ENCODE measurements at regions not wholly inside any gene's neighbourhood (a gene's known extent, or its start where the extent isn't known, plus 50 kb on each side); places are given as distances from the start of the nearest gene placed in this dataset.
"Not testable (repeated sequence)": the region's sequence is repeated elsewhere in the genome, so short reads cannot be mapped to it uniquely, and the experiment has no call there.

DNA sequence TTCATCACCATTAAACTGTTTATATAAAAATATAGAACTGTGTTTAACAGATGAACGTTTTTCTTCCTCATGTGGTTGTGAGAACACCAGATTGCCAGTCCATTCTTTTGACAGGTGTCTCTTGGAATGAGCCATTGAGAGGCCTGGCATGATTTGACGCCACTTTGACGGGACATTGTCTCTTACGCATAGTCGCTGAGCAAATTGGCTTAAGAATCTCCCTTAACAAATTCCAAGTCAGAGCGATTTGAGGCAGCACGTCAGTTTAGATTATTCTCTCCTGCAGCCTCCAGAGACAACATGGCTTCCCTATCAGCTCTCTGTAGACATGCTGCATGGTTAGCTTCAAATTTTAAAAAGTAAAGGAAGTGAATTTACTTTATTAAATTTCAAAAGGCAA is 510.7 kb upstream of the ACO1 start:
- no peak for DNase-seq (ENCODE audit: low read depth)
- no peak overlapping the region for H3K4me3 ChIP-seq (ENCODE audit: control insufficient read depth, low read depth, low read length)
- TF ChIP-seq, protein P1, sequence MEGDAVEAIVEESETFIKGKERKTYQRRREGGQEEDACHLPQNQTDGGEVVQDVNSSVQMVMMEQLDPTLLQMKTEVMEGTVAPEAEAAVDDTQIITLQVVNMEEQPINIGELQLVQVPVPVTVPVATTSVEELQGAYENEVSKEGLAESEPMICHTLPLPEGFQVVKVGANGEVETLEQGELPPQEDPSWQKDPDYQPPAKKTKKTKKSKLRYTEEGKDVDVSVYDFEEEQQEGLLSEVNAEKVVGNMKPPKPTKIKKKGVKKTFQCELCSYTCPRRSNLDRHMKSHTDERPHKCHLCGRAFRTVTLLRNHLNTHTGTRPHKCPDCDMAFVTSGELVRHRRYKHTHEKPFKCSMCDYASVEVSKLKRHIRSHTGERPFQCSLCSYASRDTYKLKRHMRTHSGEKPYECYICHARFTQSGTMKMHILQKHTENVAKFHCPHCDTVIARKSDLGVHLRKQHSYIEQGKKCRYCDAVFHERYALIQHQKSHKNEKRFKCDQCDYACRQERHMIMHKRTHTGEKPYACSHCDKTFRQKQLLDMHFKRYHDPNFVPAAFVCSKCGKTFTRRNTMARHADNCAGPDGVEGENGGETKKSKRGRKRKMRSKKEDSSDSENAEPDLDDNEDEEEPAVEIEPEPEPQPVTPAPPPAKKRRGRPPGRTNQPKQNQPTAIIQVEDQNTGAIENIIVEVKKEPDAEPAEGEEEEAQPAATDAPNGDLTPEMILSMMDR (conservative IDR thresholded peaks at IDR 0.05; ENCODE audit: control insufficient read depth, insufficient read depth, low read depth, low read length), result no peak

DNA sequence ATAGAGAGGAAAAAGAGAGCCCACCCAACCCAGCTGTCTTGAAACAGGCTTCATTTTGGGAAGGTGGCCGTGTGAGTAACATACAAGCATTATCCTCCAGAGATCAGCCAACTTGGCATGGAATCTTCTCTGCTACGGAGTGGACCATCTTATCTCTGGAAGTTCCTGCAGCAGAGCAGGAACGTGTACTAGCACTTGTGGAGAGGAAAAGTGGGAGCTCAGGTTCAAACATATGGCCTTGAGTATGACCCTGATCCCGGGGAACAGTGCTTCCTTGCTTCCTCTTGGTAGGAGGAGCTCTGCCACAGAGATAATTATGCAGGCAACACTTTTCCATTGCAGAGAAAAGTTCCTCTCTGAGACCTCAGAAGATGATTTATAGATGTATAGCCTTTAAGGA is 490.4 kb upstream of the ACO1 start:
- TF ChIP-seq, protein P1 (conservative IDR thresholded peaks at IDR 0.05; ENCODE audit: control insufficient read depth, insufficient read depth, low read depth, low read length), result no peak
- H3K4me3 ChIP-seq (ENCODE audit: control insufficient read depth, low read depth, low read length), result no peak overlapping the region
- no peak for DNase-seq (ENCODE audit: low read depth)

DNA sequence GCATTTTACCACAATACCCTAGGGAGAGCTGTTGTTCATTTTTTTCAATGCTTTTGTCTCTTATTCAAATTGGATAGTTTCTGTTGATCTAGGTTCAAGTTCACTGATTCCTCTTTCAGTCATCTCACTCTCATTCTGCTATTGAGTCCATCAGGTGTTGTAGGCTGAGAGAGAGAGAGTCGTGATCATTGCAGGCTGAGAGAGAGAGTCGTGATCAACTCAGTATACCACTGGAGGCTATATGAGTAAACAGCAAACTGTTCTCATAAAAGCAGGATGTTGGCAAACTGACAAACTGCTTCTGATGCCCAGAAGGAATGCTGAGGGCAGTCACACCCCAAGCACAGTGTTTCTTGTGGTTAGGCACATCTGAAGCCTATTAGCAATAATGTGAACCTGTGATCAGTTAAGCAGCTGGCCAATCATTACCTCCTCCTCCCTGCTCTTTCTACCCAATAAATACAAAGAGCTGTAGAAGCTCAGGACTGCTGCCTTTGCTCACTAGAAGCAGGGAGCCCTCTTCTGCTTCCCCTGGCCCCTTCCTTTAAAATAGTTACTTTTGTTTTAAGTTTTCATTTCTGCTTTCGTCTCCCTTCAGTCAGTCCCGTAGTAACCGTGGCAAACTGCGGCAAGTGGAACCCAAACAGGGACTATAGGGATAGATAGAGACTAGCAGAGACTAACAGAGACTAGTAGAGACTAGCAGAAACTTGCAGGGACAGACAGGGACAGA is 476.1 kb upstream of the ACO1 start:
- no peak overlapping the region for H3K4me3 ChIP-seq (ENCODE audit: control insufficient read depth, low read depth, low read length)
- TF ChIP-seq, protein P1 (conservative IDR thresholded peaks at IDR 0.05; ENCODE audit: control insufficient read depth, insufficient read depth, low read depth, low read length), result no peak
- DNase-seq (ENCODE audit: low read depth), result peak; percentile 8

DNA sequence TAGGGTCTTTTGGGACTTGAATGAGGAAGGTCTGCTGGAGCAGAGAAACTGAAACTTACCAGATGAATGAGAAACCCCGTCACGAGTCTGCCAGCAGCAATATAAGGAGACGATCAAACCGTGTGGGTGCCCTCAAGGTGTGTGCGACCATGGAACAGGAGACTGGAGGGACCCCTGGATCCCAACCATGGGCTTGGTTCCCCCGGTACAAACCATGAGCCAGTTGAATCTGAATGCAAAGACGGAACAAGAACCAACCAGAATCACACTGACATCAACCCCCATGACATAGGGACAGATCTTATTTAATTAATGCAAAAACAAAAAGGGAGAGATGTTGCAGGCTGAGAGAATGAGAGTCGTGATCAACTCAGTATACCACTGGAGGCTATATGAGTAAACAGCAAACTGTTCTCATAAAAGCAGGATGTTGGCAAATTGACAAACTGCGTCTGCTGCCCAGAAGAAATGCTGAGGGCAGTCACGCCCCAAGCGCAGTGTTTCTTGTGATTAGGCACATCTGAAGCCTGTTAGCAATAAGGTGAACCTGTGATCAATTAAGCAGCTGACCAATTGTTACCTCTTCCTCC is 475.5 kb upstream of the ACO1 start:
- TF ChIP-seq, protein P1 (conservative IDR thresholded peaks at IDR 0.05; ENCODE audit: control insufficient read depth, insufficient read depth, low read depth, low read length), result no peak
- no peak overlapping the region for H3K4me3 ChIP-seq (ENCODE audit: control insufficient read depth, low read depth, low read length)
- no peak for DNase-seq (ENCODE audit: low read depth)

DNA sequence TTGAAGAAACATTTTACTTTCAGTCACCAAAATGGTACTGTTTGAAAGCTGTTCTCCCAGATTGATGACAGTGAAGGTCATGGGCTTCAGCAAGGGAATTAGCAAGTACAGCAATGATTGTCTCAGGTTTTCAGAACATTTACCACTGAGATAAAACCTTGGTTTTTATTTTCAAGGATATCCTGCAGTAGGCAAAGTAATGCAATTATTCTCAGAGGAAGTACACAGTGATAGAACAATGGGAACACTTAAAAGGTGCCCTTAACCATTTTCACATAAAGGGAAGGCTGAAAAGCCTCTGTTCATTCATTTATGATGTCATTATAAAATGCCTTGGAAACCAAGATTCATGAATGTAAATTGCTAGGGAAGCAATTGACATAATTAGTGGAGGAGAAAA is 471.8 kb upstream of the ACO1 start:
- no peak overlapping the region for H3K4me3 ChIP-seq (ENCODE audit: control insufficient read depth, low read depth, low read length)
- TF ChIP-seq, protein P1 (conservative IDR thresholded peaks at IDR 0.05; ENCODE audit: control insufficient read depth, insufficient read depth, low read depth, low read length), result no peak
- DNase-seq (ENCODE audit: low read depth), result no peak

DNA sequence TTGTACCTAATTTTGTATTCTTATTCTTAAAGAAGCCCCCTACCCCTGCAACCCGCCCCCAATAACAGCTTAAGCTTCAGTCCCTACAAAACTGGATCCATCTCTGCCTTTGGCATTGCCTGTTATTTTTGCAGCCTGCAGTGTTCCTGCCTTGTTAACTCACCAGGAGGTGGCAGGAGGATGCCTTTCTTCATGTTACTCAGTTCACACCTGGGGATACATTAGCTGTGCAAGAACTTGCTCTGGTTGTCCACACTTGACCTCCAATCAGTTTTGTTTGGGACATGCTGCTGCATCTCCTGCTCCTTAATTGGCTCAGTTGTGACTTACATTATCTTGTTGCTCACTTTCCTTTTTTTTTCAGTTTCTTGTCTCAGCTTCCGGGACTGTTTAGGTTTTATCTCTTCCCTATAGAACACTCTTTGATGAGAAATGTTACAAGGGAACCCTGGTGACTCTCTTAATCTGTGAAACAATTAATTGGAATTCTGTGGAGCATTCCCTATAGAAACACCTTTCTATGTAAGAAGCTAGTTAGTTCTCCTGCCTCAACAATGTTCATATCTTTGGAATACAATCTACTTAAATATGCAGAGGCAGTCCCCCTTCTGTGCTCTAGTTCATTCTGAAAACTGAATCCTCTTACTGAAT is 467.7 kb upstream of the ACO1 start:
- H3K4me3 ChIP-seq (ENCODE audit: control insufficient read depth, low read depth, low read length), result no peak overlapping the region
- no peak for DNase-seq (ENCODE audit: low read depth)
- TF ChIP-seq, protein P1 (conservative IDR thresholded peaks at IDR 0.05; ENCODE audit: control insufficient read depth, insufficient read depth, low read depth, low read length), result no peak

DNA sequence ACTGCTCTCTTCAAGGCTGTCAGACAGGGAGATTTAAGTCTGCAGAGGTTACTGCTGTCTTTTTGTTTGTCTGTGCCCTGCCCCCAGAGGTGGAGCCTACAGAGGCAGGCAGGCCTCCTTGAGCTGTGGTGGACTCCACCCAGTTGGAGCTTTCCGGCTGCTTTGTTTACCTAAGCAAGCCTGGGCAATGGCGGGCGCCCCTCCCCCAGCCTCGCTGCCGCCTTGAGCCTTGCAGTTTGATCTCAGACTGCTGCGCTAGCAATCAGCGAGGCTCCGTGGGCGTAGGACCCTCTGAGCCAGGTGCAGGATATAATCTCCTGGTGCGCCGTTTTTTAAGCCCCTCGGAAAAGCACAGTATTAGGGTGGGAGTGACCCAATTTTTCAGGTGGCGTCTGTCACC is 446.7 kb upstream of the ACO1 start:
- not testable (repeated sequence) for H3K4me3 ChIP-seq (ENCODE audit: control insufficient read depth, low read depth, low read length); DNase-seq (ENCODE audit: low read depth)
